Breast epithelium (tissue), 4 donors: ENCODE measurements at regions not wholly inside any gene's neighbourhood (a gene's known extent, or its start where the extent isn't known, plus 50 kb on each side); places are given as distances from the start of the nearest gene placed in this dataset.
A peak's percentile ranks its signal among the peaks of the same experiment; 100 is the strongest.

Source experiments
- DNase-seq, 2 donors: peaks; one replicate each; pipeline ENCODE4 v3.0.0-alpha.2; 2019; ENCODE audit warnings: low spot score in 2 of 2
- H3K27ac ChIP-seq, 2 donors: fragments of 200-600 bp; sonication (generic) in 1 of 2; one replicate each; pipeline ENCODE4 v1.5.1; 2016 to 2019; ENCODE audit warnings: mild to moderate bottlenecking in 1 of 2
- H3K27me3 ChIP-seq, 2 donors: fragments of 200-600 bp; sonication (generic) in 1 of 2; one replicate each; pipeline versions ENCODE4 v1.5.1 to v1.6.0; 2017 to 2019; ENCODE audit warnings: control low read depth in 1 of 2, mild to moderate bottlenecking in 1 of 2
- H3K36me3 ChIP-seq: fragments of 200-600 bp; one replicate; pipeline ENCODE4 v1.5.1; 2019
- H3K4me1 ChIP-seq, 2 donors: fragments of 200-600 bp; sonication (generic); one replicate each; pipeline ENCODE4 v1.5.1; 2016 to 2019; ENCODE audit warnings: control low read depth in 1 of 2
- H3K4me3 ChIP-seq, 3 donors: fragments of 200-600 bp; sonication (generic); 1 replicate in 2 of 3; 2 replicates in 1 of 3; pipeline ENCODE4 v1.5.1; 2016 to 2019; ENCODE audit warnings: mild to moderate bottlenecking in 3 of 3, moderate library complexity in 2 of 3
- H3K9me3 ChIP-seq, 2 donors: fragments of 200-600 bp; sonication (generic) in 1 of 2; one replicate each; pipeline ENCODE4 v1.5.1; 2016 to 2019; ENCODE audit warnings: control low read depth in 1 of 2
- CTCF ChIP-seq, 3 donors: fragments of 450-650 bp; IDR thresholded peaks; one replicate each; pipeline ENCODE4 v1.5.1; 2016 to 2017; ENCODE audit warnings: antibody characterized with exemption in 3 of 3, mild to moderate bottlenecking in 3 of 3, moderate library complexity in 3 of 3
- POLR2A ChIP-seq: fragments of 450-650 bp; IDR thresholded peaks from one replicate; pipeline ENCODE4 v1.6.1; 2016; ENCODE audit warnings: antibody characterized with exemption, mild to moderate bottlenecking, moderate library complexity
- POLR2AphosphoS5 ChIP-seq, 3 donors: sonication (generic); formaldehyde crosslinking; IDR thresholded peaks; one replicate each; pipeline ENCODE4 v1.6.1; 2017; ENCODE audit warnings: antibody characterized with exemption in 3 of 3
- intact Hi-C: fragments of 100-400 bp; cut with DNase I; formaldehyde crosslinking; loops from one replicate; pipeline ENCODE4 v1.15.1; 2023; ENCODE audit warnings: low total_unique reads

DNA sequence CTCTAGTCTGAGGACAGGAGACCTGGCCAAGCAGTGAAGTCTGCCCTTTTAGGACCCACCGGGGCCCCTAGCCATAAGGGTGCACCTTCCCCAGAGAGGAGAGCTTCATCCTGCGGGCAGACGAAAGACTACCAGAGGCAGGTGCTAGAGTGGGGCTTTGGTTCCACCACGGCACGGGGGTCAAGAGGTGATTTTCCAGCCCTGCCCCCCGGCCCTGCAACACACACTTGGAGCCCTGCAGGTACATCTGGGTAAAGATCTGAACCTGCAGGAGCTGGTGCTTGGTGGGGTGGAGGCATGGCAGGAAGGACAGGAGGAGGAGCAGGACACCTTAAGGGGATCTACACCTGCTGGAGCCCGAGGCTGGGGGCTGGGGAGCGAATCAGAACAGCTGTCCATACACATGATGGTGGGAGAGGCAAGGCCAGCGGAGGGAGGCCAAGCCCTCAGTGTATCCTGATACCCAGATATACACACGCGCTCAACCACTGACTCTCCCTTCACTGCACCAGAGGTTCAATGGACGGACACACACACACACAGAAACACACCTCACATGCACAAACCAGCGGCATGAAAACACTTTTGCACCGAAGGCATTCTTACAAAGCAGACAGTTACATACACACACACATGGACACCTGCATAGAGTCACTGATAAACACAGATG lies 98.4 kb upstream of the MVB12B start:
- Histone ChIP-seq H3K27ac (no peak overlapping the region), H3K4me1 (no peaks in the 10 kb centered on the region), H3K27me3 (peaks cover 0 to 24% of the 10 kb centered on the region in 2 donors), H3K4me3 (no peak overlapping the region), H3K9me3 (no peaks in the 10 kb centered on the region), H3K36me3 (no peaks in the 10 kb centered on the region)
- TF ChIP-seq CTCF (IDR thresholded peaks at IDR 0.05), result no peak
- no peak for TF ChIP-seq POLR2A
- TF ChIP-seq POLR2AphosphoS5 (IDR thresholded peaks at IDR 0.05), result no peak
- no peak for DNase-seq
- intact Hi-C loops, result no loop called here

- Histone ChIP-seq H3K27ac (no peak overlapping the region), H3K9me3 (no peaks in the 10 kb centered on the region), H3K27me3 (peaks cover 0 to 17% of the 10 kb centered on the region in 2 donors), H3K4me1 (no peaks in the 10 kb centered on the region), H3K4me3 (no peak overlapping the region), H3K36me3 (no peaks in the 10 kb centered on the region)
- DNase-seq, result peak; percentile 38 to 76
- intact Hi-C loops, result no loop called here
- TF ChIP-seq CTCF (IDR thresholded peaks at IDR 0.05), result peak; percentile 65 to 91 (median 87)
- no peak for TF ChIP-seq POLR2AphosphoS5 (IDR thresholded peaks at IDR 0.05)
Observed at GRCh38 chr9:126228781-126229444, 97.7 kb upstream of the MVB12B start.

- TF ChIP-seq POLR2AphosphoS5 (IDR thresholded peaks at IDR 0.05) (no peak), CTCF (IDR thresholded peaks at IDR 0.05) (no peak), POLR2A (no peak)
- DNase-seq, result no peak
- H3K4me3 ChIP-seq, result no peak overlapping the region
- H3K27ac ChIP-seq, result no peak overlapping the region
- H3K27me3 ChIP-seq, result peaks cover 0 to 17% of the 10 kb centered on the region in 2 donors
- intact Hi-C loops, result no loop called here
- no peaks in the 10 kb centered on the region for H3K36me3 ChIP-seq
- no peaks in the 10 kb centered on the region for H3K9me3 ChIP-seq
- no peaks in the 10 kb centered on the region for H3K4me1 ChIP-seq
Observed at GRCh38 chr9:126229501-126229900, 97.1 kb upstream of the MVB12B start.

DNA sequence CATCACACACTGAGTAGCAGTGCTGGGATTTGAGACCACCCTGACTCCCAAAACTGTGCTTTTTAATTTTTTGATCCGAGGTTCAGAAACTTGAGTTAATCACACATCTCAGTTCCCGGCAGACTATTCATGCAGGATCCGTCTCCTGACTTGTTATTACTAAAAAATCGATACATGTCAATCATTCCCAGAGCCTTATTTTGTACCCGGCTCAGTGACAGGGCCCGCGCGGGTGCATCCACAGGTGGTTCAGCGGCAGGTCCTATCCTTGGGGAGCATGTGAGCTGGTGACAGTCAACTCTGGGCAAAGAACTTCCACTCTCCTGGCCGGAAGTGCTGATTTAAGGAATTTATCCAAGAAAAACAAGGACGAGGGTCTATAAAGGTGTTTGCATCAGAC lies 95.9 kb upstream of the MVB12B start:
- H3K27ac ChIP-seq, result no peak overlapping the region
- H3K36me3 ChIP-seq, result no peaks in the 10 kb centered on the region
- TF ChIP-seq POLR2AphosphoS5 (IDR thresholded peaks at IDR 0.05), result no peak
- TF ChIP-seq POLR2A, result no peak
- TF ChIP-seq CTCF (IDR thresholded peaks at IDR 0.05), result no peak
- H3K4me3 ChIP-seq, result no peak overlapping the region
- no peaks in the 10 kb centered on the region for H3K9me3 ChIP-seq
- intact Hi-C loops, result loop anchor here (5.0 kb wide), 2 partner anchors 388 to 597 kb away; no protein-coding TSS in a partner anchor
- H3K4me1 ChIP-seq, result no peaks in the 10 kb centered on the region
- DNase-seq, result no peak
- H3K27me3 ChIP-seq, result peaks cover 0 to 14% of the 10 kb centered on the region in 2 donors

GRCh38 chr9:126232461-126232860 lies 94.2 kb upstream of the MVB12B start:
- intact Hi-C loops, result loop anchor here (5.0 kb wide), 2 partner anchors 390 to 595 kb away; no protein-coding TSS in a partner anchor
- H3K27ac ChIP-seq, result no peak overlapping the region
- no peak overlapping the region for H3K4me3 ChIP-seq
- H3K9me3 ChIP-seq, result no peaks in the 10 kb centered on the region
- H3K4me1 ChIP-seq, result no peaks in the 10 kb centered on the region
- TF ChIP-seq CTCF (IDR thresholded peaks at IDR 0.05) (no peak), POLR2AphosphoS5 (IDR thresholded peaks at IDR 0.05) (no peak), POLR2A (no peak)
- H3K27me3 ChIP-seq, result no peaks in the 10 kb centered on the region
- no peaks in the 10 kb centered on the region for H3K36me3 ChIP-seq
- DNase-seq, result no peak
